ENCODE measurements at regions not wholly inside any gene's neighbourhood (a gene's known extent, or its start where the extent isn't known, plus 50 kb on each side); places are given as distances from the start of the nearest gene placed in this dataset.

GRCh38 chr4:55296096-55296495 is 49.9 kb upstream of the SRD5A3 start:
- Histone ChIP-seq H4K20me1 (ENCODE audit: insufficient read depth) (no peaks in the 10 kb centered on the region), H3F3A (ENCODE audit: insufficient read depth, low read length, poor library complexity, severe bottlenecking) (no peaks in the 10 kb centered on the region), H3K27ac (ENCODE audit: low read length) (no peak overlapping the region), H3K4me3 (ENCODE audit: low read length) (no peak overlapping the region), H3K79me2 (replicated peaks; ENCODE audit: insufficient read depth, low read length) (no peaks in the 10 kb centered on the region), H3K4me2 (ENCODE audit: low read length) (no peak overlapping the region), H2AFZ (ENCODE audit: low read depth, low read length) (no peak overlapping the region), H3K36me3 (ENCODE audit: insufficient read depth, low read length) (no peaks in the 10 kb centered on the region), H3K27me3 (ENCODE audit: insufficient read depth, low read depth, low read length) (no peaks in the 10 kb centered on the region), H3K9me2 (ENCODE audit: insufficient read depth, low read length) (no peaks in the 10 kb centered on the region), H3K9ac (ENCODE audit: low read length) (no peak overlapping the region), H3K9me3 (ENCODE audit: low read length) (no peaks in the 10 kb centered on the region)
- TF ChIP-seq EZH2 (IDR thresholded peaks at IDR 0.05; ENCODE audit: borderline replicate concordance, insufficient read depth, low read length, poor library complexity, severe bottlenecking): no peak
- TF ChIP-seq EP300 (conservative IDR thresholded peaks at IDR 0.05; ENCODE audit: poor library complexity, severe bottlenecking): no peak
- no peak for TF ChIP-seq RAD21 (conservative IDR thresholded peaks at IDR 0.05)

Small RNA genes lying in the stretch of these regions (small RNA-seq; reads per million reads assigned to genes)
- gene RN7SL822P (0 reads per million in 3 experiments), gene RNU6-746P (0 reads per million in 3 experiments)

All from neural cell (in vitro differentiated cells).